ENCODE measurements at regions not wholly inside any gene's neighbourhood (a gene's known extent, or its start where the extent isn't known, plus 50 kb on each side); places are given as distances from the start of the nearest gene placed in this dataset.

GRCh38 chr5:87574106-87574505 is 161.4 kb upstream of the CCNH start:
- Histone ChIP-seq H3K9me1 (ENCODE audit: control insufficient read depth, insufficient read depth, low read length) (no peaks in the 10 kb centered on the region), H3K4me2 (ENCODE audit: insufficient read depth, low read length) (no peak overlapping the region), H3K36me3 (ENCODE audit: control insufficient read depth, insufficient read depth, low read length) (no peaks in the 10 kb centered on the region), H3K9ac (ENCODE audit: insufficient read depth in 1 of 2, low read depth in 2 of 2, low read length in 2 of 2) (no peak overlapping the region), H3K27me3 (ENCODE audit: control insufficient read depth in 2 of 2, insufficient read depth in 2 of 2, low read length in 2 of 2) (no peaks in the 10 kb centered on the region), H3K4me3 (no peak overlapping the region), H3K79me2 (ENCODE audit: control insufficient read depth, insufficient read depth, low read length) (no peaks in the 10 kb centered on the region), H4K20me1 (replicated peaks; ENCODE audit: control insufficient read depth, insufficient read depth, low read length) (no peaks in the 10 kb centered on the region), H3K27ac (ENCODE audit: extremely low read depth, low read depth, low read length) (no peak overlapping the region), H2AFZ (ENCODE audit: low read depth, low read length) (no peak overlapping the region), H3K9me3 (replicated peaks; ENCODE audit: control insufficient read depth, insufficient read depth, low read depth, low read length) (no peaks in the 10 kb centered on the region), H3K4me1 (replicated peaks in 1 of 2; ENCODE audit: control insufficient read depth in 2 of 2, insufficient read depth in 2 of 2, low read length in 2 of 2) (no peaks in the 10 kb centered on the region)
- in situ Hi-C loops (cut with MboI), result no loop called here
- ATAC-seq (no peak), DNase-seq (ENCODE audit: extremely low read depth in 1 of 4, low spot score in 3 of 4) (no peak), FAIRE-seq (no peak)
- ChIA-PET CTCF (ENCODE audit: low intra/inter-chr PET ratio) (no interaction called here), POLR2A (no interaction called here)
- no TSS peak for BruUV-seq (replicated peaks)
- TF ChIP-seq BACH1 (tag; IDR thresholded peaks at IDR 0.05), result no peak
- no peak for TF ChIP-seq CBX1 (IDR thresholded peaks at IDR 0.05; ENCODE audit: low read depth)
- TF ChIP-seq SIRT6 (IDR thresholded peaks at IDR 0.05; ENCODE audit: low read depth, low read length), result no peak
- no peak for TF ChIP-seq GABPB2 (CRISPR knock-in tag; conservative IDR thresholded peaks at IDR 0.05)
- no peak for TF ChIP-seq PATZ1 (CRISPR knock-in tag; IDR thresholded peaks at IDR 0.05; ENCODE audit: borderline replicate concordance)
- TF ChIP-seq CSDE1 (IDR thresholded peaks at IDR 0.05), result no peak
- no peak for TF ChIP-seq ZNF41 (CRISPR knock-in tag; conservative IDR thresholded peaks at IDR 0.05)
- no peak for TF ChIP-seq DIDO1 (tag; IDR thresholded peaks at IDR 0.05; ENCODE audit: low read depth)
- TF ChIP-seq ZNF395 (CRISPR knock-in tag; IDR thresholded peaks at IDR 0.05), result no peak
- no peak for TF ChIP-seq ZBTB49 (CRISPR knock-in tag; IDR thresholded peaks at IDR 0.05; ENCODE audit: borderline replicate concordance)
- no peak for TF ChIP-seq NR4A1 (CRISPR knock-in tag; IDR thresholded peaks at IDR 0.05)
- TF ChIP-seq NR4A1 (tag; IDR thresholded peaks at IDR 0.05), result no peak
- TF ChIP-seq MLLT1 (IDR thresholded peaks at IDR 0.05), result no peak
- TF ChIP-seq CEBPG (CRISPR knock-in tag; IDR thresholded peaks at IDR 0.05), result no peak
- no peak for TF ChIP-seq CEBPG (tag; conservative IDR thresholded peaks at IDR 0.05 in 1 of 2, IDR thresholded peaks at IDR 0.05 in 1 of 2)
- intact Hi-C loops (cut with micrococcal nuclease), result no loop called here
- 0% methylated on average over 1 of the region's 1 CpG for WGBS (ENCODE audit: insufficient coverage, low coverage, missing lambda C conversion rate)

All from K562 (cell line).